B cell (primary cell): ENCODE measurements at regions not wholly inside any gene's neighbourhood (a gene's known extent, or its start where the extent isn't known, plus 50 kb on each side); places are given as distances from the start of the nearest gene placed in this dataset.

Experiments
- ATAC-seq: fragments of 200-7000 bp; cut with Tn5 transposase; one replicate; pipeline ENCODE4 v1.10.0; 2021; ENCODE audit warnings: low read depth, mild to moderate bottlenecking, moderate number of reproducible peaks, moderate library complexity
- CTCF ChIA-PET: fragments of 350-600 bp; sonication (Branson Sonifier 250); formaldehyde crosslinking; loops from one replicate; lab custom pipeline; 2021; ENCODE audit warnings: antibody characterized with exemption, inconsistent platforms; lab: Charles Lee
- POLR2A ChIA-PET: fragments of 350-600 bp; sonication (Branson Sonifier 250); formaldehyde crosslinking; loops from one replicate; lab custom pipeline; 2021; ENCODE audit warnings: antibody characterized with exemption; lab: Charles Lee
- DNase-seq: peaks from one replicate; pipeline ENCODE4 v3.0.0; 2013
- H2AFZ ChIP-seq: 2 replicates; pipeline ENCODE4 v1.6.1; 2012; ENCODE audit warnings: mild to moderate bottlenecking, low read depth, low read length; ENCODE audit not compliant: insufficient read depth, poor library complexity, severe bottlenecking
- H3K27ac ChIP-seq, 2 donors: 1 replicate in 1 of 2; 2 replicates in 1 of 2; pipeline ENCODE4 v1.5.1; 2012 to 2013; ENCODE audit warnings: low read length in 2 of 2, mild to moderate bottlenecking in 2 of 2, moderate library complexity in 1 of 2
- H3K27me3 ChIP-seq, 4 experiments: fragments of 200-600 bp in 1 of 4; sonication (generic) in 1 of 4; replicated peaks in 1 of 4; 1 replicate in 2 of 4; 2 replicates in 2 of 4; pipeline versions ENCODE4 v1.6.1 to v1.7.0; 2013 to 2016; ENCODE audit warnings: low read length in 3 of 4, mild to moderate bottlenecking in 2 of 4, mixed read lengths in 1 of 4, moderate library complexity in 1 of 4; ENCODE audit not compliant: insufficient read depth in 4 of 4, control insufficient read depth in 3 of 4; ENCODE audit errors: control extremely low read depth in 1 of 4
- H3K36me3 ChIP-seq, 2 experiments: replicated peaks in 1 of 2; 1 replicate in 1 of 2; 2 replicates in 1 of 2; pipeline versions ENCODE4 v1.6.1 to v1.7.1; 2013; ENCODE audit warnings: low read length in 1 of 2; ENCODE audit not compliant: insufficient read depth in 2 of 2, control insufficient read depth in 1 of 2; ENCODE audit errors: control extremely low read depth in 1 of 2, extremely low read depth in 1 of 2
- H3K4me1 ChIP-seq, 2 donors: fragments of 200-600 bp in 1 of 2; sonication (generic) in 1 of 2; 1 replicate in 1 of 2; 2 replicates in 1 of 2; pipeline versions ENCODE4 v1.5.1 to v1.6.1; 2013 to 2017; ENCODE audit warnings: low read length in 2 of 2; ENCODE audit not compliant: control insufficient read depth in 2 of 2, insufficient read depth in 2 of 2
- H3K4me2 ChIP-seq: replicated peaks from 2 replicates; pipeline ENCODE3; 2012; ENCODE audit warnings: mild to moderate bottlenecking, low read depth, low read length; ENCODE audit not compliant: poor library complexity, severe bottlenecking
- H3K4me3 ChIP-seq, 5 experiments: fragments of 200-600 bp in 1 of 5; sonication (generic) in 1 of 5; 1 replicate in 3 of 5; 2 replicates in 2 of 5; pipeline versions ENCODE4 v1.5.1 to v1.7.0; 2011 to 2016; ENCODE audit warnings: low read length in 4 of 5, mild to moderate bottlenecking in 4 of 5, low read depth in 2 of 5, control low read depth in 1 of 5, moderate library complexity in 1 of 5; ENCODE audit not compliant: insufficient read depth in 1 of 5; ENCODE audit errors: control extremely low read depth in 1 of 5, extremely low read depth in 1 of 5
- H3K79me2 ChIP-seq: fragments of 200-600 bp; sonication (generic); one replicate; pipeline ENCODE4 v1.6.0; 2016; ENCODE audit warnings: low read length; ENCODE audit not compliant: control insufficient read depth, insufficient read depth
- H3K9ac ChIP-seq: fragments of 200-600 bp; sonication (generic); 2 replicates; pipeline ENCODE4 v1.6.1; 2017; ENCODE audit warnings: mild to moderate bottlenecking, low read length, moderate library complexity
- H3K9me3 ChIP-seq, 3 donors: one replicate each; pipeline versions ENCODE4 v1.6.1 to v1.7.1; 2013; ENCODE audit warnings: low read length in 2 of 3; ENCODE audit not compliant: control insufficient read depth in 2 of 3, insufficient read depth in 1 of 3; ENCODE audit errors: control extremely low read depth in 1 of 3
- H4K20me1 ChIP-seq: 2 replicates; pipeline ENCODE4 v1.6.0; 2012; ENCODE audit warnings: mild to moderate bottlenecking, low read length; ENCODE audit not compliant: insufficient read depth, control insufficient read depth, poor library complexity, severe bottlenecking
- H3K27ac Mint-ChIP-seq: one replicate; pipeline ENCODE4 v1.8.0; 2021; ENCODE audit warnings: mixed read lengths
- H3K27me3 Mint-ChIP-seq: one replicate; pipeline ENCODE4 v1.8.0; 2021; ENCODE audit warnings: mixed read lengths
- H3K4me1 Mint-ChIP-seq: one replicate; pipeline ENCODE4 v1.8.0; 2021; ENCODE audit warnings: mixed read lengths
- H3K4me3 Mint-ChIP-seq: one replicate; pipeline ENCODE4 v1.8.0; 2021; ENCODE audit warnings: mixed read lengths
- H3K9me3 Mint-ChIP-seq: one replicate; pipeline ENCODE4 v1.8.0; 2022; ENCODE audit warnings: mixed read lengths; ENCODE audit not compliant: insufficient read depth
- CTCF ChIP-seq: fragments of 200-600 bp; IDR thresholded peaks from one replicate; pipeline ENCODE4 v1.8.0; 2022; ENCODE audit warnings: antibody characterized with exemption, mild to moderate bottlenecking
- EZH2 ChIP-seq: IDR thresholded peaks from 2 replicates; pipeline ENCODE4 v1.6.1; 2012; ENCODE audit warnings: borderline replicate concordance, low read depth, mild to moderate bottlenecking, moderate library complexity, low read length; ENCODE audit not compliant: insufficient read depth, poor library complexity, severe bottlenecking
- WGBS: methylation state at CpG from one replicate; pipeline ENCODE4 v1.1.5; 2013; ENCODE audit warnings: missing lambda C conversion rate; ENCODE audit not compliant: insufficient coverage; 5-methylcytosine and 5-hydroxymethylcytosine counted together
- intact Hi-C: fragments of 100-400 bp; cut with micrococcal nuclease; formaldehyde crosslinking; loops from one replicate; pipeline ENCODE4 v1.10.0; 2022

GRCh38 chr3:162677475-162677874 is 1180.9 kb downstream of the OTOL1 start:
- H3K27me3 ChIP-seq: no peaks in the 10 kb centered on the region
- Mint-ChIP-seq H3K27ac (no peak overlapping the region), H3K9me3 (no peaks in the 10 kb centered on the region), H3K27me3 (no peaks in the 10 kb centered on the region), H3K4me3 (no peak overlapping the region), H3K4me1 (no peaks in the 10 kb centered on the region)
- H3K36me3 ChIP-seq: no peaks in the 10 kb centered on the region
- no peak overlapping the region for H3K27ac ChIP-seq
- H3K79me2 ChIP-seq: no peaks in the 10 kb centered on the region
- TF ChIP-seq EZH2 (no peak), CTCF (no peak)
- ChIA-PET CTCF (no interaction called here), POLR2A (no interaction called here)
- DNase-seq (no peak), ATAC-seq (no peak)
- no peaks in the 10 kb centered on the region for H3K4me1 ChIP-seq
- H4K20me1 ChIP-seq: no peaks in the 10 kb centered on the region
- no peak overlapping the region for H3K4me2 ChIP-seq
- no peaks in the 10 kb centered on the region for H3K9me3 ChIP-seq
- no peak overlapping the region for H3K9ac ChIP-seq
- intact Hi-C loops: no loop called here
- no peak overlapping the region for H2AFZ ChIP-seq
- no CpG with 5 or more reads among the region's 1 CpG for WGBS
- no peak overlapping the region for H3K4me3 ChIP-seq

- no peak overlapping the region for H3K9ac ChIP-seq
- H4K20me1 ChIP-seq: no peaks in the 10 kb centered on the region
- no peak overlapping the region for H3K4me3 Mint-ChIP-seq
- H2AFZ ChIP-seq: no peak overlapping the region
- no peak for TF ChIP-seq EZH2
- TF ChIP-seq CTCF: no peak
- no peaks in the 10 kb centered on the region for H3K36me3 ChIP-seq
- ATAC-seq: no peak
- no CpG with 5 or more reads among the region's 2 CpGs for WGBS
- no peaks in the 10 kb centered on the region for H3K4me1 Mint-ChIP-seq
- no peak overlapping the region for H3K4me2 ChIP-seq
- H3K9me3 ChIP-seq: no peaks in the 10 kb centered on the region
- H3K4me1 ChIP-seq: no peaks in the 10 kb centered on the region
- no peak overlapping the region for H3K4me3 ChIP-seq
- H3K27ac Mint-ChIP-seq: no peak overlapping the region
- H3K9me3 Mint-ChIP-seq: no peaks in the 10 kb centered on the region
- ChIA-PET CTCF (no interaction called here), POLR2A (no interaction called here)
- H3K79me2 ChIP-seq: no peaks in the 10 kb centered on the region
- no peak overlapping the region for H3K27ac ChIP-seq
- no peaks in the 10 kb centered on the region for H3K27me3 ChIP-seq
- DNase-seq: no peak
- H3K27me3 Mint-ChIP-seq: no peaks in the 10 kb centered on the region
- intact Hi-C loops: no loop called here
Observed at GRCh38 chr3:162678941-162679340, 1182.3 kb downstream of the OTOL1 start.
